A549 (cell line): ENCODE measurements at regions not wholly inside any gene's neighbourhood (a gene's known extent, or its start where the extent isn't known, plus 50 kb on each side); places are given as distances from the start of the nearest gene placed in this dataset.

Experiments used
- CEBPB ChIP-seq, 2 experiments: fragments of >200 bp in 1 of 2; sonication (Bioruptor Twin) in 1 of 2; formaldehyde crosslinking in 1 of 2; IDR thresholded peaks; 2 replicates each; pipeline ENCODE4 v1.6.1; 2012 to 2016
- CTCF ChIP-seq: fragments of >200 bp; sonication (Bioruptor Twin); formaldehyde crosslinking; IDR thresholded peaks from 3 replicates; pipeline ENCODE4 v1.5.1; 2016
- EHMT2 ChIP-seq: fragments of 200-600 bp; sonication (generic); IDR thresholded peaks from 2 replicates; pipeline ENCODE4 v1.6.1; 2016; ENCODE audit warnings: antibody characterized with exemption, low read depth, mild to moderate bottlenecking, moderate library complexity
- ELK1 ChIP-seq: fragments of 150-350 bp; IDR thresholded peaks from 2 replicates; pipeline ENCODE4 v1.6.1; 2014; ENCODE audit warnings: low read depth, mild to moderate bottlenecking, low read length
- HMGXB4 ChIP-seq: fragments of 250-450 bp; sonication (Bioruptor Pico); IDR thresholded peaks from 2 replicates; pipeline ENCODE4 v1.5.0; 2021; ENCODE audit warnings: mild to moderate bottlenecking, moderate library complexity, borderline replicate concordance
- JUNB ChIP-seq: fragments of >200 bp; sonication (Bioruptor Twin); formaldehyde crosslinking; IDR thresholded peaks from 2 replicates; pipeline ENCODE4 v1.6.1; 2016
- MAZ ChIP-seq: fragments of 150-350 bp; IDR thresholded peaks from 2 replicates; pipeline ENCODE4 v1.6.1; 2014; ENCODE audit warnings: antibody characterized with exemption, low read depth, low read length, borderline replicate concordance
- POLR2A ChIP-seq: IDR thresholded peaks from 2 replicates; pipeline ENCODE4 v1.6.1; 2012; ENCODE audit warnings: mild to moderate bottlenecking, low read length
- RAD21 ChIP-seq, 2 experiments: fragments of >200 bp in 1 of 2; sonication (Bioruptor Twin) in 1 of 2; formaldehyde crosslinking in 1 of 2; IDR thresholded peaks in 1 of 2; conservative IDR thresholded peaks in 1 of 2; 2 replicates in 1 of 2; 3 replicates in 1 of 2; pipeline ENCODE4 v1.6.1; 2012 to 2018; ENCODE audit warnings: inconsistent platforms in 1 of 2
- RARB ChIP-seq: fragments of 250-450 bp; sonication (Bioruptor Pico); IDR thresholded peaks from 2 replicates; pipeline ENCODE4 v1.8.0; 2021; ENCODE audit warnings: mild to moderate bottlenecking, moderate library complexity
- SMC3 ChIP-seq: fragments of >200 bp; sonication (Bioruptor Twin); formaldehyde crosslinking; IDR thresholded peaks from 3 replicates; pipeline ENCODE4 v1.6.1; 2018; ENCODE audit warnings: inconsistent platforms
- TF ChIP-seq, protein P1 (sequence below): fragments of 450-650 bp; IDR thresholded peaks from 2 replicates; pipeline ENCODE4 v1.6.1; 2014; ENCODE audit warnings: antibody characterized with exemption

DNA sequence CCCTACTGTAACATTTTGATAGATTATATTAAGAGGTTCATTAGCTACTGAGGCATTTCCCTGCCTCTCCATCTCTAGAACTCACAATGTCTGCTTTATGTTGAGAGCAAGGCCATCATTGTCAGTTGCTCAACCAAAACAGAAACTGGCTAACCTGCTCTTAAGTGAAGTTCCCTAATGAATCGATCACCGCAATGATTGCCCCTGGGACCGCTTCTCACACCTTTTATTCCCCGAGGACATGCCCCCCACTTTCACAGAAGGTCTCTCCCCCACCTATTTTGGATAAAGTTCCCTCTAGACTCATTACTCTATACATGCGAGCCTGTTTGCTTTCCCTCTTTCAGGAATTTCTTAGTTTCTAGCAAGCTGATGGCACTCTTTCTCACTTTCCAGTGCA lies 108.8 kb downstream of the FAM217A start:
- no peak for TF ChIP-seq RAD21 (conservative IDR thresholded peaks at IDR 0.05 in 1 of 2, IDR thresholded peaks at IDR 0.05 in 1 of 2)
- TF ChIP-seq JUNB: no peak
- no peak for TF ChIP-seq POLR2A
- TF ChIP-seq CTCF: no peak
- no peak for TF ChIP-seq CEBPB (IDR thresholded peaks at IDR 0.05)
- TF ChIP-seq MAZ: no peak
- no peak for TF ChIP-seq HMGXB4
- TF ChIP-seq SMC3: no peak
- TF ChIP-seq RARB (CRISPR knock-in tag): no peak
- TF ChIP-seq, protein P1, sequence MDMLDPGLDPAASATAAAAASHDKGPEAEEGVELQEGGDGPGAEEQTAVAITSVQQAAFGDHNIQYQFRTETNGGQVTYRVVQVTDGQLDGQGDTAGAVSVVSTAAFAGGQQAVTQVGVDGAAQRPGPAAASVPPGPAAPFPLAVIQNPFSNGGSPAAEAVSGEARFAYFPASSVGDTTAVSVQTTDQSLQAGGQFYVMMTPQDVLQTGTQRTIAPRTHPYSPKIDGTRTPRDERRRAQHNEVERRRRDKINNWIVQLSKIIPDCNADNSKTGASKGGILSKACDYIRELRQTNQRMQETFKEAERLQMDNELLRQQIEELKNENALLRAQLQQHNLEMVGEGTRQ: no peak
- TF ChIP-seq EHMT2: no peak
- TF ChIP-seq ELK1: no peak
